ENCODE measurements at regions not wholly inside any gene's neighbourhood (a gene's known extent, or its start where the extent isn't known, plus 50 kb on each side); places are given as distances from the start of the nearest gene placed in this dataset.

GRCh38 chr11:87870086-87870485 lies 305.2 kb downstream of the RAB38 start:
- TF ChIP-seq CTCF (IDR thresholded peaks at IDR 0.05; ENCODE audit: low read length) (no peak), EZH2 (optimal IDR thresholded peaks at IDR 0.05; ENCODE audit: low read depth, low read length) (no peak)

Measured in MM.1S (cell line).